ENCODE measurements at regions not wholly inside any gene's neighbourhood (a gene's known extent, or its start where the extent isn't known, plus 50 kb on each side); places are given as distances from the start of the nearest gene placed in this dataset.

DNA sequence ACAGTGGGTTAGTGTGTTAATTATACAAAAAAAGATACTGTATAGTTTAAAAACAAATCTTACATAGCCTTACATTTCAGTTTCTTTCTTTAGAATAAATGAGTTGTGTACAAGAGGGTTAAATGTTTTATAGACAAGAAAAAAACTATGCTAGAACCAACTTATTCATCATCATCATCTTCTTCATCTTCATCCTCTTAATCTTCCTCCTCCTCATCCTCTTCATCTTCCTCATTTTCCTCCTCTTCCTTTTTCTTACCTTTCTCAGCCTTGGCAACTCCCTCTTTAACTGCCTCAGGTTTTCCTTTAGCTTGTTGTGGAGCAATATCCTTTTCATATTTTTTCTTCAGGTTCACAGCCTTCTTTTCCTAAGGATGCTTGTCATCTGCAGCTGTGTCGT lies 53.7 kb downstream of the RPS12 start:
- no peak for DNase-seq

- DNase-seq = no peak
Measured at GRCh38 chr6:132872923-132873322, 58.6 kb downstream of the RPS12 start.

DNA sequence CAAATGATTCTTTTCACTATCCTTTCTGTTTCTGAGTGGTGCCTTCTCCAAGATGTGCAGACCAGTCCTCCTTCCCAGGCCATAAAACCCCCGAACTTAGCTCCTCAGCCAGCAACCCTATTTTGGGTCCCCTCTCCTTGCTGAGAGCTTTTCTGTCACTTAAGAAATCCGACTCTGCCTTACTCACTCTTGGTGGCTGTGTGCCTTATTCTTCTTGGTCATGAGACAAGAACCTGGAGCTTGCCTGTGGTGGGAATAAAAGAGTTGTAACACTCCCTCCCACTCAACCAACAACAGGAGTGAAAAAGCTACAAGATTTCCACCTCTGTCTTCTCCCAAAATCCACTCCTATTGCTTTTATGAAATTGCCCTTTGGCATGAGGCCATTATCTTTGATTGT lies 62.6 kb downstream of the RPS12 start:
- no peak for DNase-seq

DNA sequence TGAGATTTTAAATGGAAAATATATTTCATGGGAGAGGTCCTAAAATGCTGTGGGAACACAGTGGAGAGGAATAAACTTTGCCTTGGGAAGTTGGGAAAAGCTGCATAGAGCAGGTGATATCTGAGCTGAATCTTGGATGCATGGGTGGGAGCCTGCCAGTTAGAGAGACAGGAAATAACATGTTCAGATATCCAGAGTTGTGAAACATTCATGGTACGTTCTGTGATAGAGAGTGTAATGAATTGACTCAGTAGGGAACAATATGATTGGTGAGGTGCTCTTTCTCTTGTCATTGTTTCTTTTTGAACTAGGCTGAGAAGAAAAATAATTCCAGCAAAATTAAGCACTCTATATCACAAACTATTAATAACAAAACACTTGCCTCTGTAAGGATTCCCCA lies 72.8 kb downstream of the RPS12 start:
- DNase-seq = no peak

DNA sequence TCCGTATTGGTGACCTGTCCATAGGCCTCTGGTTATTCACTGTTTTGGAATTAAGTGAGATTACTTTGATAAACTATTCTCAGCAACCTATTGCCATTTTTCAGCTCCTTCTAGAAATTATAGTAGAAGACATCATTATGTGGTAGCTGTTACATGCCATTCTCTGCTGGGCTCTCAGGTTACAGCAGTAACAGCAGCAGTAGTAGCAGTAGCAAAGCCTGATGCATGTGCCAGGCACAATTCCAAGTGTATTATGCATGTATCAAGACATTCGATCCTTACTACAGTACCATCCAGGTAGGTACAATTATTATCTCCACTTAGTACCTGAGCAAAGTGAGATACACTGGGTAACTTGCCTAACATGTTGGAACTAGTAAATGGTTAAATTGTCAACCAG lies 74.3 kb downstream of the RPS12 start:
- DNase-seq = no peak

- no peak for DNase-seq
Measured at GRCh38 chr6:132892929-132893771, 78.8 kb downstream of the RPS12 start.

- peak; percentile 31 for DNase-seq
Measured at GRCh38 chr6:132893772-132894490, 79.6 kb downstream of the RPS12 start.

DNA sequence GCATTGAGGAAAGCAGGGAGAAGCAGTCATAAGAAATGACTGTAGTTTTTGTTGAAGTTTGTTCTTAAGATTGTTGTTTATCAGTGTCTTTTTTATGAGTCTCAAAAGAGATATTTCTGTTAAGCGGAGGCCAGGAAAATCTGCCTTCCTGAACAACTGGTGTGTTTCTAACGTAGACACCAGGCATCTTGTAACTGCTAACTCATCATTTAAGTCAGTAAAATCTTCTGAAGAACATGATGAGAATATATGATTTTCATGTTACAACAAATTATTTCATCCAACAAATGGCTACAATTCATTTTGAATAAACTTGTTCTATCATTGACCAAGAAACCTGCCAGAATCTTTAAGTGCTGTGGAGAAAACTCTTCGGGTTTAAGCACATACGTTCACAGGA lies 84.0 kb downstream of the RPS12 start:
- no peak for DNase-seq

DNA sequence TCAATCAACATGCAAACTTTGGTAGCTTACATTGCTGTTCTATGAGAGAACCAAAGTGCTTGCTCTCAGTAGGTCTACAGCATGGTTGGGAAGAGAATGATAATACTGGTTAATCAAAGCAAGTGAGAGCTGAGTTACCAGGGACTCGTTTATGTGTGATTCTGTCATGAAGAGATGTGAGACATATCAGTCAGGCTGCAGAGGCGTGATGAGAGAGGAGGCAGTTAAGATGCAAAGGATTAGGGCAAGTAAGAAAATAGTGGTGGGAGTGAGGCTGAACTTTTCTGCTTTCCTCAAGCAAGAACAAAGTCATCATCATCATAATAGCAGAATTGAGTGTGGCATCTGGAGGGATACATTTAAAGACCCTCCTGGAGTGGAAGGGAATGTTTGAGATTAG lies 86.5 kb downstream of the RPS12 start:
- no peak for DNase-seq

DNA sequence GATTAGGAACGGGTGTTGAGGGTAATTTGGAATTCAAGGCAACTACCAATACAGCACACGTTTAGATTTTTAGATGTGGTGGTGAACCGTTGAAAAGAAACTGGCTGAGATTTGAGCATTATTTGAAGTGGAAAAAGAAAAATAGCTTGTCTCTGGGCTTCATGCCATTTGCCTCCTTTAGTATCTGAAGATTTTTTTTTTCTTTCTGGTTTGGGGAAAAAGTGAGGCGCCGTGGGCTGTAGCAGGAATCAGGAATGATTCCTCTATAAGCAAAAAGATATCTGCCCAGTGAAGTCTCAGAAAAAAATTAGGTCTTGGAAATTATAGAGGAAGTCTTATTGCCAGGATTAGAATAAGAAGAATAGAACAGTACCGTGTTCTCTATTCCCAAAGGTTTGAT lies 88.5 kb downstream of the RPS12 start:
- DNase-seq = peak; percentile 6

- DNase-seq = no peak
Measured at GRCh38 chr6:132907231-132907630, 92.9 kb downstream of the RPS12 start.

DNA sequence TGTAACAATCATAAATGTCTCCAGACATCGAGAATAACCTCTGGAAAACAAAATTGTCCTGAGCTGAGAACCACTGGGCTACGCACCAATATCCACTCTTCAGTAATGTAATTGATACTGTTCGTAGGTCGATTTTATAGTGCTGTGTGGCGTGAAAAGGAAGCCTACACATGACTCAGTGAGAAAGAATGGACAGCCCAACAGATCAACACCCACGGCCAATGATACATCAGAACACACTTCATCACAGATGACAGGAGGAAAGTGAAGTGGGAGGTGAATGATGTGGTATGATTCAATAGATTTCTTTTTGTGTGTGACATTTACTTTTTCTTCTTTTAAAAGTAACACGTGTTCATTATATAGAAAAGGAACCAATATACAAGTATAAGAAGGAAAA lies 93.5 kb downstream of the RPS12 start:
- no peak for DNase-seq

DNA sequence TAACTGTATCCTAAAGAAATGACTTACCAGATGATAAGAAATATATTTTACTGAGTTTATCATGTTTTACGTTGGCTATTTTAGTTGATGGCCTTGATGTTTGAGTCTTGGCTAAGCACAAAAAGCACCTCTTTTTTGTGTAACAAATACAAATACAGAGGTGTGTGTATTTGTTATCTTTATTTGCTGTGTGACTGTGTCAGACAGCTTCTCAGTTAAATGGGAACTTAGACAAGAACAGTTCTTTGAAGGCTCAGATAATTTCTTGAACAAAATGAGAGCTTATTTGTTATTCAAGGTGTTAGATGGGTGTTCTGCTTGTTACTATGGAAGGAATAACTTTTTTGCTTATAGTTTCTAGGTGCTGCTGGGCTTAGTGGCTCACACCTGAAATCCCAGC lies 95.4 kb downstream of the RPS12 start:
- no peak for DNase-seq

DNA sequence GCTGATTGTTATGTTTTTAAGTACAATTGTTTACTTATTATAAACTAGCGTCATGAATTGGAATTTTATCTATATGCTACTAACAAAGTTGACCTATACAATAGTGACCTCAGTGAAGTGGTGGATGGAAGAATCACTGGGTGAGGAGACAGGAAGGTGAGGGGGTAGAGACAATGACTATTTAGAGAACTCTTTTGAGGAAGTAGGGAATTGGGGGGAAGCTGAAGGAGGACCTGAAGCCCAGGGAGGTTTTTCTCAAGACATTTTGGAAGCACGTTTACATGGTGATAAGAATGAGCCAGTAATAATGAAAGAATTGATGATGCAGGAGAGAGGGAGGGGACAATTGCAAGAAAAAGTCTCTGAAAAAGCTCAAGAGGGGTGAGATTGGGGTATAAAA lies 96.4 kb downstream of the RPS12 start:
- no peak for DNase-seq

DNA sequence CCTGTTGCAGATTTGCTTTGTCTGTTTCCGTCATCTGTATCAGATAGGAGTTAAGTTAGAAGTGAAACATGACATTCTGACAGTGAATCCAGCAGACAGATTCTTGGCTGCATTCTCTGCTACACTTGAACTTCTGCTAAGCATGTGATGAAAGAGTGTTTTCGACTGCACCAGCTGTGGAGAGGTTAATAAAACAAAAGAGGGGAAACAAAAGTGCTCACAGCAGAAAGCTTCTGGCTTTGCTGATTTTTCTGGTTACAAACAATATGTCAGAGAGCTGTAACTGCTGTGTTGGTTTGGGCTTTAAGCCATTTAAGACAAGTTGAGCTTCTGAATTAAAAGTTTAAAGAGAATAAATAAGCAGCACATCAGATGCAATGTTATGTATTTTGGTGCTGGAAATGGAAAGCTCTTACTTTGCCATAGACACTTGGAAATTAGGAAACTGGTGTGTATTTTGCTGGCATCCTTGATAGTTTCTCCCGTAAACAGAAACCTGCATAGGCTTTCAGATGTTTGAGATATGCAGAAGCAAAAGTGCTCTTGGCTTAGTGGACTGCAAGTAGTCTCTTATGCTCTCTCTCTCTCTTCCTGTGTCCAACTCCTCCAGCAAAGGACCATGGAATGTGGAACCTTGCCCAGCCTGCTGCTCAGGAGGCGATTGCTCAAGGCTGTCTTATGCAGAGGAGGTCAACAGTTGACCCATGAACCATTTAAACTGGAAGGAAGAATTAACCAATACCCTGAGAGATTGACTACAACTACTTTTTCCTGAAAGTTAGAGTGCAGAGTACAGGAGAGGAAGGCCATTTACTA lies 104.9 kb downstream of the RPS12 start:
- DNase-seq = peak; percentile 43

DNA sequence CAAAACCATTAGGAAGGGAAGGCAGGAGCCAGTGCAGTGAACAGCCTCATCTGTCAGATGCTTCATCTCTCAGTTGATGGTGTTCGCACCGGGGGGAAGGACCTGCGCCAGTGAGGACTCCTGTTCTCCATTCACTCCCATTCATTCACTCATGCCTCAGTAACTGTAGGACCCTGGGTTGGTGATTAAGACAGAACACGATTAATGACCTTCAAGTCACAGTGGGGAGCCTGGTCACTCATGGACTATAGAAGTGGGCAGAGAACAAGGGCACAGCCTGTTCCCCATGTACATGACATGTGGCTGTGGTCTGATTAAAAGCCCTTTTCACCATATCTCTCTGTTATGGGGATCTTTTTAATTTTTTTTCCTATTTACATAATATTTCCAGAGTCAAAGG lies 113.3 kb downstream of the RPS12 start:
- no peak for DNase-seq

- no peak for DNase-seq
Measured at GRCh38 chr6:132929141-132929540, 114.8 kb downstream of the RPS12 start.

DNA sequence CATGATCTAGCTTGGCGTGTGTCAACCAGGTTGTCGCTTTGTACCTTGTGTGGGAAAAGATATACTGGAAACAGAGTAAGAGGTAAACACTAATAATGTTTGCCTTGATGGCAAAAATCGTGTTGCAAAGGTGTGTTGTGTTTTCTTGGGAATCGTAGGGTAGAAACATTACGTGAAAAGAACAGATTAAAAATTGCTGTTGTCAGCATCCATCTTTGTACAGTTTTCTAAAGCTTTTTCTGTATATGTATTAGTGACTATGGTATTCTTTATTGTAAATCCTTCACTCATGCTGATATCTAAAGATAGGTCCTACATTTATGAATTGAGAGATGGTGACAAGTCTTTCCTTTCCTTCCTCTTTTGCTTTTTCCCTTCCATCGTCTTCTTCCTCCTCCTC lies 116.9 kb downstream of the RPS12 start:
- no peak for DNase-seq

DNA sequence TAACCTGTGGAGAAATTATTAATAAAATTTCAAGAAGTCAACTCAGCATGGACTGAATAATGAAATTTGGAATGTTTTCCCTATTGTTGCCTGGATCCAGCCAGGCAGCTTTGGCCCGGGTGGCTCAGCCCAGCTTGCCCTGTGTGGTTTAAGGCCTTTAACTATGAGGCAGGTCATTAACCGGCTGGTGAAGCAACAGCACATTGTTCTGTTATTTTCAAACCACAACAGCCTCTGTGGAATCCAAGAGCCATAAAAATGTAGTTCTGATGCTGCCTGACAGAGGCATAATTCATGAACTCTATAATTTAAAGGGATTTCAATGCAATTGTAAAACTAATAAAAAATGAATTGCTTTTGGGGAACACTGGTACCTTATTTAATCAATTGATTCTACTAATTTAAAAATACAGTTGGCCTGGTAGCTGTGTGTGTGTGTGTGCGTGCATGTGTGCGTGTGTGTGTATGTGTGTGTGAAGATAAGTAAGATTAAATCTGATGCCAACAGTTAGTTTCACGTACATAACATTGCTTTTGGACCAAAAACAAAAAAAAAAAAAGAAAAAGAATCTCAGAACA lies 117.7 kb downstream of the RPS12 start:
- DNase-seq = no peak

- no peak for DNase-seq
Measured at GRCh38 chr6:132932588-132932987, 118.2 kb downstream of the RPS12 start.

GRCh38 chr6:132933090-132933489 lies 118.7 kb downstream of the RPS12 start:
- DNase-seq = no peak

DNA sequence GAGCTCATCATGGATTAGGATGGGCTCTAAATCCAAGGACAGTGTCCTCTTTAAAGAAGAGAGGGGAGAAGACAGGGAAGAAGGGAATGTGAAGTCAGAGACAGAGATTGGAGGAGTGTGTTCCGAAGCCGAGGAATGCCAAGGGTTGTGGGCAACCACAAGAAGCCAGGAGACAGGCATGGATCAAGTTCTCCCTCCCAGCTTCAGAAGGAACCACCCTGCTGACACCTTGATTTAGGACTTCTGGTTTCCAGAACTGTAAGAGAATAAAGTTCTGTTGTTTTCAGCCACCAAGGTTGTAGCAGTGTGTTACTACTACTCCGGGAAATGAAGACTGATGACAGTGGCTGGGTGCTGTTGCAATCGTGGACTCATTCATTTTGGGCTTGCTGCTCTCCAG lies 120.1 kb downstream of the RPS12 start:
- no peak for DNase-seq

DNA sequence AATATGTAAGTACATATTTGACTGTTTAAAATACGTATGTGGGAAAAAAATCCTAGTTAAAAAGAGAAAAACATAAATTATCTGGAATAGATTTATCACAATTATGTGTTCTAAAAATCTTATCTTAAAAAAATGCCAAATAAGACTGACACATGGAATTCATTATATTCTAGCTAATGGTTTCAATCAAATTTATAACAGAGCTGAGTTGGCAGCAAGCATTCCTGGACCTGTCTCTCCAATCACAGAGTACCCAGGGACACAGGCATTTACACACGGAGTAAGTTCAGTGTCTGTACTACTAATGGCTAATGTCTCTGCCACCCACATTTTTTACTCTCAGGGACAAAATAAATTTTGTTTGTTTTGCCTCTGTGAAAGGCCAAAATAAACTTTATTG lies 122.3 kb downstream of the RPS12 start:
- no peak for DNase-seq

Data from skin of body (tissue), 1 donor.